A549 (cell line): ENCODE measurements at regions not wholly inside any gene's neighbourhood (a gene's known extent, or its start where the extent isn't known, plus 50 kb on each side); places are given as distances from the start of the nearest gene placed in this dataset.

Experiments
- ATAC-seq, 2 experiments: fragments of 200-7000 bp in 1 of 2; fragments of >200 bp in 1 of 2; cut with Nextera tagmentation in 1 of 2; cut with Tn5 transposase in 1 of 2; 3 replicates each; pipeline versions ENCODE4 v1.8.0 to v1.9.1; 2018 to 2020; ENCODE audit warnings: mild to moderate bottlenecking in 1 of 2, moderate library complexity in 1 of 2
- CTCF ChIA-PET: fragments of 300-600 bp; sonication (Branson Sonifier 250); formaldehyde crosslinking; extraction: SDS; loops from one replicate; lab custom pipeline; 2021; ENCODE audit warnings: antibody characterized with exemption, inconsistent platforms; lab: Yijun Ruan, JAX
- POLR2A ChIA-PET: fragments of 350-600 bp; formaldehyde crosslinking; extraction: SDS; loops from one replicate; lab custom pipeline; 2021; ENCODE audit warnings: antibody characterized with exemption, inconsistent platforms; lab: Yijun Ruan, JAX
- DNase-seq, 2 experiments: peaks; one replicate each; pipeline versions ENCODE4 v3.0.0 to v3.0.0-alpha.2; 2011 to 2016; ENCODE audit warnings: low read depth in 1 of 2, low spot score in 1 of 2
- FAIRE-seq: peaks from 2 replicates; lab custom pipeline; 2011; peaks lifted over from hg19 to GRCh38; lab: Jason Lieb, UNC
- H3K27ac ChIP-seq, 2 experiments: fragments of >200 bp; sonication (Bioruptor Twin); formaldehyde crosslinking; 3 replicates each; pipeline ENCODE4 v1.5.1; 2016 to 2017
- H3K4me1 ChIP-seq: fragments of >200 bp; sonication (Bioruptor Twin); formaldehyde crosslinking; 3 replicates; pipeline ENCODE4 v1.6.1; 2016
- H3K4me2 ChIP-seq: fragments of >200 bp; sonication (Bioruptor Twin); formaldehyde crosslinking; 3 replicates; pipeline ENCODE4 v1.6.1; 2016
- H3K4me3 ChIP-seq: fragments of >200 bp; sonication (Bioruptor Twin); formaldehyde crosslinking; 3 replicates; pipeline ENCODE4 v1.5.1; 2016
- H3K9me3 ChIP-seq: fragments of >200 bp; sonication (Bioruptor Twin); formaldehyde crosslinking; 3 replicates; pipeline ENCODE4 v1.6.1; 2016
- CBX2 ChIP-seq: fragments of 200-600 bp; sonication (generic); IDR thresholded peaks from 2 replicates; pipeline ENCODE4 v1.6.1; 2016; ENCODE audit warnings: low read depth, mild to moderate bottlenecking, borderline replicate concordance
- CEBPB ChIP-seq, 2 experiments: fragments of >200 bp in 1 of 2; sonication (Bioruptor Twin) in 1 of 2; formaldehyde crosslinking in 1 of 2; IDR thresholded peaks; 2 replicates each; pipeline ENCODE4 v1.6.1; 2012 to 2016
- CHD2 ChIP-seq: fragments of 150-350 bp; IDR thresholded peaks from 2 replicates; pipeline ENCODE4 v1.6.1; 2014; ENCODE audit warnings: low read length; ENCODE audit not compliant: partially characterized antibody
- E2F6 ChIP-seq: IDR thresholded peaks from 2 replicates; pipeline ENCODE4 v1.6.1; 2012; ENCODE audit warnings: low read depth, borderline replicate concordance
- EHF ChIP-seq: fragments of 250-450 bp; sonication (Bioruptor Pico); IDR thresholded peaks from 2 replicates; pipeline ENCODE4 v1.5.0; 2020; ENCODE audit warnings: mild to moderate bottlenecking
- EP300 ChIP-seq, 2 experiments: fragments of >200 bp; sonication (Bioruptor Twin); formaldehyde crosslinking; IDR thresholded peaks; 2 replicates in 1 of 2; 3 replicates in 1 of 2; pipeline ENCODE4 v1.6.1; 2016 to 2017
- FOSL2 ChIP-seq, 2 experiments: fragments of 450-650 bp in 1 of 2; fragments of >200 bp in 1 of 2; sonication (Bioruptor Twin) in 1 of 2; formaldehyde crosslinking; IDR thresholded peaks; 2 replicates each; pipeline versions ENCODE4 v1.5.0 to v1.6.1; 2016 to 2020; ENCODE audit warnings: mild to moderate bottlenecking in 1 of 2, moderate library complexity in 1 of 2
- FOXS1 ChIP-seq: fragments of 250-450 bp; sonication (Bioruptor Pico); IDR thresholded peaks from 2 replicates; pipeline ENCODE4 v1.5.0; 2020; ENCODE audit warnings: mild to moderate bottlenecking, moderate library complexity
- HDAC2 ChIP-seq: fragments of 200-600 bp; sonication (generic); IDR thresholded peaks from 2 replicates; pipeline ENCODE4 v1.6.1; 2016
- HES2 ChIP-seq: fragments of >200 bp; sonication (Bioruptor Twin); formaldehyde crosslinking; IDR thresholded peaks from 2 replicates; pipeline ENCODE4 v1.6.1; 2016
- HMGXB4 ChIP-seq: fragments of 250-450 bp; sonication (Bioruptor Pico); IDR thresholded peaks from 2 replicates; pipeline ENCODE4 v1.5.0; 2021; ENCODE audit warnings: mild to moderate bottlenecking, moderate library complexity, borderline replicate concordance
- HOXA7 ChIP-seq: fragments of 250-450 bp; sonication (Bioruptor Pico); IDR thresholded peaks from 2 replicates; pipeline ENCODE4 v1.5.0; 2020; ENCODE audit warnings: mild to moderate bottlenecking, moderate library complexity
- HOXB13 ChIP-seq: fragments of 250-450 bp; sonication (Bioruptor Pico); IDR thresholded peaks from 2 replicates; pipeline ENCODE4 v1.5.0; 2020; ENCODE audit warnings: low read depth, mild to moderate bottlenecking, moderate library complexity
- HOXB5 ChIP-seq: fragments of 250-450 bp; sonication (Bioruptor Pico); IDR thresholded peaks from 2 replicates; pipeline ENCODE4 v1.5.0; 2020; ENCODE audit warnings: mild to moderate bottlenecking, moderate library complexity
- JUN ChIP-seq, 2 experiments: fragments of >200 bp; sonication (Bioruptor Twin); formaldehyde crosslinking; IDR thresholded peaks; 2 replicates in 1 of 2; 3 replicates in 1 of 2; pipeline ENCODE4 v1.6.1; 2016 to 2017
- MAZ ChIP-seq: fragments of 150-350 bp; IDR thresholded peaks from 2 replicates; pipeline ENCODE4 v1.6.1; 2014; ENCODE audit warnings: antibody characterized with exemption, low read depth, low read length, borderline replicate concordance
- NPAS2 ChIP-seq: fragments of 250-450 bp; sonication (Bioruptor Pico); IDR thresholded peaks from 2 replicates; pipeline ENCODE4 v1.8.0; 2022; ENCODE audit warnings: mild to moderate bottlenecking, moderate library complexity, borderline replicate concordance
- NR3C1 ChIP-seq: fragments of >200 bp; sonication (Bioruptor Twin); formaldehyde crosslinking; IDR thresholded peaks from 3 replicates; pipeline ENCODE4 v1.6.1; 2017
- PHF8 ChIP-seq: fragments of 200-600 bp; sonication (generic); IDR thresholded peaks from 2 replicates; pipeline ENCODE4 v1.6.1; 2016; ENCODE audit warnings: low read depth, mild to moderate bottlenecking, antibody characterized with exemption, moderate library complexity, borderline replicate concordance
- RAD21 ChIP-seq, 2 experiments: fragments of >200 bp in 1 of 2; sonication (Bioruptor Twin) in 1 of 2; formaldehyde crosslinking in 1 of 2; IDR thresholded peaks in 1 of 2; conservative IDR thresholded peaks in 1 of 2; 2 replicates in 1 of 2; 3 replicates in 1 of 2; pipeline ENCODE4 v1.6.1; 2012 to 2018; ENCODE audit warnings: inconsistent platforms in 1 of 2
- RFX5 ChIP-seq: fragments of 450-650 bp; IDR thresholded peaks from 2 replicates; pipeline ENCODE4 v1.7.1; 2014; ENCODE audit warnings: antibody characterized with exemption, mild to moderate bottlenecking, moderate library complexity
- SMC3 ChIP-seq: fragments of >200 bp; sonication (Bioruptor Twin); formaldehyde crosslinking; IDR thresholded peaks from 3 replicates; pipeline ENCODE4 v1.6.1; 2018; ENCODE audit warnings: inconsistent platforms
- SREBF2 ChIP-seq: fragments of 450-650 bp; IDR thresholded peaks from 2 replicates; pipeline ENCODE4 v1.6.1; 2014; ENCODE audit warnings: mild to moderate bottlenecking, moderate library complexity
- TP53 ChIP-seq: fragments of 250-450 bp; sonication (Bioruptor Pico); IDR thresholded peaks from 2 replicates; pipeline ENCODE4 v1.5.0; 2021; ENCODE audit warnings: mild to moderate bottlenecking, moderate library complexity
- USF2 ChIP-seq: fragments of 450-650 bp; IDR thresholded peaks from 2 replicates; pipeline ENCODE4 v1.6.1; 2014; ENCODE audit warnings: antibody characterized with exemption
- ZFP36 ChIP-seq: fragments of 450-650 bp; IDR thresholded peaks from 2 replicates; pipeline ENCODE4 v1.6.1; 2014; ENCODE audit warnings: borderline replicate concordance; ENCODE audit not compliant: partially characterized antibody
- ZSCAN20 ChIP-seq: fragments of 250-450 bp; sonication (Bioruptor Pico); IDR thresholded peaks from 2 replicates; pipeline ENCODE4 v1.8.0; 2022; ENCODE audit warnings: mild to moderate bottlenecking, moderate library complexity
- WGBS: methylation state at CpG from one replicate; pipeline ENCODE4 v1.1.6; 2017; ENCODE audit errors: missing lambda C conversion rate; 5-methylcytosine and 5-hydroxymethylcytosine counted together

- TF ChIP-seq E2F6: no peak
- no peak for TF ChIP-seq HES2
- TF ChIP-seq ZFP36: no peak
- TF ChIP-seq RFX5: no peak
- TF ChIP-seq EP300 (IDR thresholded peaks at IDR 0.05): no peak
- no peak for TF ChIP-seq JUN (IDR thresholded peaks at IDR 0.05)
- no peak for TF ChIP-seq CBX2
- no peak for TF ChIP-seq HDAC2
- TF ChIP-seq HMGXB4: no peak
- TF ChIP-seq FOSL2 (IDR thresholded peaks at IDR 0.05): no peak
- TF ChIP-seq FOSL2 (CRISPR knock-in tag; IDR thresholded peaks at IDR 0.05): no peak
- no peak for TF ChIP-seq HOXB5 (CRISPR knock-in tag)
- TF ChIP-seq SMC3: no peak
- TF ChIP-seq NR3C1: no peak
- TF ChIP-seq PHF8: no peak
- no peak for TF ChIP-seq TP53 (CRISPR knock-in tag)
- TF ChIP-seq CEBPB (IDR thresholded peaks at IDR 0.05): no peak
- no peak for TF ChIP-seq NPAS2
- 89% methylated on average over 12 of the region's 12 CpGs for WGBS
Measured at GRCh38 chr5:173670791-173671120, 54.3 kb upstream of the BOD1 start.

GRCh38 chr5:173671121-173671949 lies 54.9 kb upstream of the BOD1 start:
- no peak for ATAC-seq
- 0 out of 6 replicates have a peak overlapping the region, but pooled peaks of 1 of the 2 experiments have one; percentile 18 for H3K27ac ChIP-seq
- FAIRE-seq: no peak
- 83% methylated on average over 13 of the region's 16 CpGs for WGBS
- no peak for DNase-seq
- H3K4me2 ChIP-seq: no peak overlapping the region
- CTCF ChIA-PET: interaction anchor here (1.1 kb wide), 1 partner anchor 13 kb away, joined by 3 read pairs; no protein-coding TSS in a partner anchor
- no peak for TF ChIP-seq NPAS2
- TF ChIP-seq FOXS1 (CRISPR knock-in tag): no peak
- no peak for TF ChIP-seq MAZ
- TF ChIP-seq SREBF2: no peak
- no peak for TF ChIP-seq HOXA7 (CRISPR knock-in tag)
- TF ChIP-seq CHD2: no peak
- no peak for TF ChIP-seq HOXB13 (CRISPR knock-in tag)
- no peak for TF ChIP-seq RAD21 (conservative IDR thresholded peaks at IDR 0.05 in 1 of 2, IDR thresholded peaks at IDR 0.05 in 1 of 2)
- TF ChIP-seq RFX5: no peak
- TF ChIP-seq USF2: no peak
- TF ChIP-seq ZSCAN20 (CRISPR knock-in tag): no peak
- no peak for TF ChIP-seq FOSL2 (IDR thresholded peaks at IDR 0.05)
- no peak for TF ChIP-seq FOSL2 (CRISPR knock-in tag; IDR thresholded peaks at IDR 0.05)
- no peak for TF ChIP-seq EHF (CRISPR knock-in tag)
- TF ChIP-seq, all 56 proteins: peak for 0
- H3K9me3 ChIP-seq: peaks cover 16% of the 10 kb centered on the region; the same call in 1 of the 3 replicates
- no peak overlapping the region for H3K4me3 ChIP-seq
- no peaks in the 10 kb centered on the region for H3K4me1 ChIP-seq
- POLR2A ChIA-PET: no interaction called here

More at GRCh38 chr5:173670791-173671120, 54.3 kb upstream of the BOD1 start:
- H3K9me3 ChIP-seq: peaks cover 13% of the 10 kb centered on the region; the same call in 1 of the 3 replicates
- ATAC-seq (no peak), DNase-seq (no peak), FAIRE-seq (no peak)
- H3K27ac ChIP-seq: no peak overlapping the region
- CTCF ChIA-PET: interaction anchor here (1.1 kb wide), 1 partner anchor 14 kb away, joined by 3 read pairs; no protein-coding TSS in a partner anchor
- no peaks in the 10 kb centered on the region for H3K4me1 ChIP-seq
- POLR2A ChIA-PET: no interaction called here
- H3K4me3 ChIP-seq: no peak overlapping the region
- no peak overlapping the region for H3K4me2 ChIP-seq
